IMR-90 (cell line): ENCODE measurements at regions not wholly inside any gene's neighbourhood (a gene's known extent, or its start where the extent isn't known, plus 50 kb on each side); places are given as distances from the start of the nearest gene placed in this dataset.
A peak's percentile ranks its signal among the peaks of the same experiment; 100 is the strongest.

Experiments used
- ATAC-seq: fragments of 200-7000 bp; cut with Tn5 transposase; 2 replicates; pipeline ENCODE4 v1.9.1; 2020; ENCODE audit warnings: low read depth, mild to moderate bottlenecking, moderate library complexity
- BruUV-seq: library from RNA; stranded (reverse); fragments of 400-500 nt; replicated peaks from 2 replicates; lab custom pipeline; 2021; lab: Mats Ljungman, UMichigan
- CTCF ChIA-PET: fragments of 300-600 bp; formaldehyde crosslinking; extraction: SDS; loops from one replicate; lab custom pipeline; 2021; ENCODE audit warnings: antibody characterized with exemption; lab: Yijun Ruan, JAX
- POLR2A ChIA-PET: fragments of 300-600 bp; sonication (Branson Sonifier 250); formaldehyde crosslinking; loops from one replicate; lab custom pipeline; 2022; ENCODE audit warnings: antibody characterized with exemption; ENCODE audit not compliant: unreplicated experiment; lab: Charles Lee
- DNase-seq: peaks from one replicate; pipeline ENCODE4 v3.0.0; 2013
- H2AFZ ChIP-seq: replicated peaks from 2 replicates; pipeline ENCODE3; 2013; ENCODE audit warnings: low read length, mild to moderate bottlenecking; ENCODE audit not compliant: poor library complexity
- H2AK5ac ChIP-seq: 2 replicates; pipeline ENCODE4 v1.6.1; 2013; ENCODE audit warnings: low read depth, low read length, inconsistent platforms
- H2AK9ac ChIP-seq: replicated peaks from 2 replicates; pipeline ENCODE3; 2013; ENCODE audit warnings: mild to moderate bottlenecking, low read depth, low read length, moderate library complexity; ENCODE audit not compliant: poor library complexity
- H2BK120ac ChIP-seq: 2 replicates; pipeline ENCODE4 v1.6.1; 2013; ENCODE audit warnings: low read depth, low read length, inconsistent platforms
- H2BK15ac ChIP-seq: 3 replicates; pipeline ENCODE4 v1.6.1; 2013; ENCODE audit warnings: low read depth, low read length, inconsistent platforms
- H2BK20ac ChIP-seq: 2 replicates; pipeline ENCODE4 v1.6.1; 2013; ENCODE audit warnings: low read depth, mild to moderate bottlenecking, inconsistent platforms, low read length, moderate library complexity
- H2BK5ac ChIP-seq: 2 replicates; pipeline ENCODE4 v1.6.1; 2013; ENCODE audit warnings: mild to moderate bottlenecking, low read depth, low read length, inconsistent platforms; ENCODE audit not compliant: poor library complexity, severe bottlenecking
- H3K14ac ChIP-seq: replicated peaks from 2 replicates; pipeline ENCODE4 v1.6.1; 2013; ENCODE audit warnings: low read depth, low read length, inconsistent platforms
- H3K18ac ChIP-seq: 2 replicates; pipeline ENCODE4 v1.6.1; 2013; ENCODE audit warnings: low read depth, low read length, control low read depth
- H3K23ac ChIP-seq: 2 replicates; pipeline ENCODE4 v1.6.1; 2013; ENCODE audit warnings: low read depth, low read length, inconsistent platforms
- H3K27ac ChIP-seq: 2 replicates; pipeline ENCODE4 v1.5.1; 2013; ENCODE audit warnings: mild to moderate bottlenecking, control low read depth, low read length; ENCODE audit not compliant: insufficient read depth
- H3K27me3 ChIP-seq: 2 replicates; pipeline ENCODE4 v1.6.1; 2013; ENCODE audit warnings: low read length; ENCODE audit not compliant: control insufficient read depth, insufficient read depth
- H3K36me3 ChIP-seq: 2 replicates; pipeline ENCODE4 v1.6.1; 2013; ENCODE audit warnings: low read length, mixed read lengths; ENCODE audit not compliant: control insufficient read depth, insufficient read depth
- H3K4ac ChIP-seq: 2 replicates; pipeline ENCODE4 v1.6.1; 2013; ENCODE audit warnings: low read depth, low read length, inconsistent platforms
- H3K4me1 ChIP-seq: 2 replicates; pipeline ENCODE4 v1.6.1; 2013; ENCODE audit warnings: low read length, mixed read lengths; ENCODE audit not compliant: control insufficient read depth, insufficient read depth
- H3K4me2 ChIP-seq: 2 replicates; pipeline ENCODE4 v1.6.1; 2013; ENCODE audit warnings: low read depth, mild to moderate bottlenecking, control low read depth, low read length, moderate library complexity
- H3K4me3 ChIP-seq: 2 replicates; pipeline ENCODE4 v1.5.1; 2013; ENCODE audit warnings: low read depth, mild to moderate bottlenecking, control low read depth, low read length, moderate library complexity; ENCODE audit not compliant: insufficient read depth
- H3K56ac ChIP-seq: 2 replicates; pipeline ENCODE4 v1.6.1; 2013; ENCODE audit warnings: low read length, inconsistent platforms; ENCODE audit not compliant: insufficient read depth; ENCODE audit errors: extremely low read depth
- H3K79me1 ChIP-seq, 2 experiments: 2 replicates each; pipeline ENCODE4 v1.6.1; 2013; ENCODE audit warnings: low read length in 2 of 2, inconsistent platforms in 1 of 2, low read depth in 1 of 2
- H3K9ac ChIP-seq: 2 replicates; pipeline ENCODE4 v1.6.1; 2013; ENCODE audit warnings: low read depth, low read length, control low read depth
- H3K9me1 ChIP-seq: 2 replicates; pipeline ENCODE4 v1.6.1; 2013; ENCODE audit warnings: low read length, inconsistent platforms; ENCODE audit not compliant: insufficient read depth
- H3K9me3 ChIP-seq: 2 replicates; pipeline ENCODE4 v1.6.1; 2013; ENCODE audit warnings: low read length; ENCODE audit not compliant: control insufficient read depth, insufficient read depth
- H4K20me1 ChIP-seq: 2 replicates; pipeline ENCODE4 v1.6.1; 2013; ENCODE audit warnings: low read length, inconsistent platforms; ENCODE audit not compliant: insufficient read depth
- H4K5ac ChIP-seq: 2 replicates; pipeline ENCODE4 v1.6.1; 2013; ENCODE audit warnings: mild to moderate bottlenecking, low read depth, low read length, control low read depth
- H4K8ac ChIP-seq, 2 experiments: 2 replicates each; pipeline ENCODE4 v1.6.1; 2013; ENCODE audit warnings: low read depth in 2 of 2, low read length in 2 of 2, control low read depth in 1 of 2, inconsistent platforms in 1 of 2
- H4K91ac ChIP-seq: 2 replicates; pipeline ENCODE4 v1.6.1; 2013; ENCODE audit warnings: low read depth, low read length, inconsistent platforms; ENCODE audit not compliant: insufficient read depth
- CHD1 ChIP-seq: IDR thresholded peaks from 2 replicates; pipeline ENCODE4 v1.6.1; 2012; ENCODE audit warnings: low read depth, low read length, improper control_type of control experiment
- CTCF ChIP-seq: conservative IDR thresholded peaks from 2 replicates; pipeline ENCODE4 v1.5.1; 2012; ENCODE audit warnings: mild to moderate bottlenecking, low read depth, low read length, improper control_type of control experiment
- MAFK ChIP-seq: IDR thresholded peaks from 2 replicates; pipeline ENCODE4 v1.6.1; 2012; ENCODE audit warnings: low read depth, low read length, improper control_type of control experiment
- MAZ ChIP-seq: IDR thresholded peaks from 2 replicates; pipeline ENCODE4 v1.6.1; 2012; ENCODE audit warnings: low read depth, mild to moderate bottlenecking, low read length, improper control_type of control experiment, moderate library complexity, borderline replicate concordance
- MXI1 ChIP-seq: IDR thresholded peaks from 2 replicates; pipeline ENCODE4 v1.6.1; 2012; ENCODE audit warnings: low read depth, mild to moderate bottlenecking, low read length, moderate library complexity, borderline replicate concordance
- NFE2L2 ChIP-seq: fragments of 150-350 bp; IDR thresholded peaks from 2 replicates; pipeline ENCODE4 v1.6.1; 2016; ENCODE audit warnings: low read depth, mild to moderate bottlenecking, low read length
- POLR2A ChIP-seq: IDR thresholded peaks from 2 replicates; pipeline ENCODE4 v1.6.1; 2012; ENCODE audit warnings: mild to moderate bottlenecking, low read depth, low read length
- RAD21 ChIP-seq: IDR thresholded peaks from 2 replicates; pipeline ENCODE4 v1.6.1; 2012; ENCODE audit warnings: low read length, improper control_type of control experiment
- RCOR1 ChIP-seq: IDR thresholded peaks from 2 replicates; pipeline ENCODE4 v1.6.1; 2012; ENCODE audit warnings: mild to moderate bottlenecking, low read length, improper control_type of control experiment; ENCODE audit not compliant: insufficient replicate concordance
- RFX5 ChIP-seq: IDR thresholded peaks from 2 replicates; pipeline ENCODE4 v1.8.0; 2012; ENCODE audit warnings: low read depth, mild to moderate bottlenecking, low read length, moderate library complexity
- SMC3 ChIP-seq: fragments of 150-350 bp; IDR thresholded peaks from 2 replicates; pipeline ENCODE4 v1.6.1; 2016; ENCODE audit warnings: low read depth, mild to moderate bottlenecking, antibody characterized with exemption, low read length, moderate library complexity
- WGBS, 2 experiments: methylation state at CpG; one replicate each; pipeline versions ENCODE4 v1.1.5 to v1.1.7; 2013; ENCODE audit warnings: missing lambda C conversion rate in 2 of 2; ENCODE audit not compliant: insufficient read length in 1 of 2; ENCODE audit errors: extremely low coverage in 2 of 2; 5-methylcytosine and 5-hydroxymethylcytosine counted together
- dilution Hi-C: fragments of 300-500 bp; cut with HindIII; formaldehyde crosslinking; loops from one replicate; pipeline ENCODE4 v1.14.3; 2018; ENCODE audit warnings: low sequenced_read_pairs; ENCODE audit not compliant: unreplicated experiment
- in situ Hi-C: fragments of 300-500 bp; cut with MboI; formaldehyde crosslinking; loops from 3 replicates; pipeline ENCODE4 v1.14.3; 2019; ENCODE audit warnings: low sequenced_read_pairs, inconsistent platforms, mixed read lengths
- intact Hi-C: fragments of 100-400 bp; cut with micrococcal nuclease; formaldehyde crosslinking; loops from 2 replicates; pipeline ENCODE4 v1.10.0; 2022

GRCh38 chr2:215660687-215661086, 224.8 kb upstream of the FN1 start (continued):
- TF ChIP-seq CTCF: no peak
- TF ChIP-seq SMC3: peak; percentile 24; the same call in 1 of the 2 replicates
- peak; percentile 30; the same call in 1 of the 2 replicates for TF ChIP-seq RAD21
- TF ChIP-seq NFE2L2: no peak

DNA sequence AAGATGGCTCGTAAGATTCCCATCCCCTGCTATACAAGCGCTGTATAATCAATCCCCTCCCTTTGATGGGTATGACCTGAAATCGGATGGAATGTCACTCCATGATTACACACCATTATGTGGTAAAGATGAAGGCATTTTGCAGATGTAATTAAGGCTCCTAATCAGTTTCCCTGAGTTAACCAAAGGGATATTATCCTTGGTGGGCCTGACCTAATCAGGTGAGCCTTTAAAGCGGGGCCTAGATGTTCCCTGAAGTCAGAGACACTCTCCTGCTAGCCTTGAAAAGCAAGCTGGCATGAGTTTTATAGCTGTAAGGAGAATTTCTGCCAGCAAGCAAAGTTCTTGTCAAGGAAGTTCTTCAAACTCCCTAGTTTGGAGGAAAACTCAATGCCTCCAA, 223.8 kb upstream of the FN1 start:
- peak overlapping the region; percentile 89 for H3K14ac ChIP-seq
- dilution Hi-C loops: no loop called here
- peak overlapping the region; percentile 32 for H3K27ac ChIP-seq
- peaks cover 17% of the 10 kb centered on the region for H3K4me1 ChIP-seq
- no peak overlapping the region for H2AFZ ChIP-seq
- no peak overlapping the region for H3K4me3 ChIP-seq
- no peaks in the 10 kb centered on the region for H3K27me3 ChIP-seq
- peaks cover 14% of the 10 kb centered on the region; the same call in 1 of the 2 replicates for H3K9me1 ChIP-seq
- H3K9ac ChIP-seq: no peak overlapping the region
- DNase-seq: no peak
- ChIA-PET POLR2A (no interaction called here), CTCF (no interaction called here)
- peak overlapping the region; percentile 93 for H4K91ac ChIP-seq
- peak overlapping the region; percentile 35 to 67 for H4K8ac ChIP-seq
- no peak for ATAC-seq
- peak overlapping the region; percentile 98 for H2BK5ac ChIP-seq
- H4K20me1 ChIP-seq: no peaks in the 10 kb centered on the region
- BruUV-seq: no TSS peak
- intact Hi-C loops: loop anchor here (5.0 kb wide), 1 partner anchor 132 kb away; no protein-coding TSS in a partner anchor
- no peak for TF ChIP-seq MXI1
- TF ChIP-seq MAFK: no peak
- no peak for TF ChIP-seq NFE2L2
- no peak for TF ChIP-seq CHD1
- TF ChIP-seq POLR2A: no peak
- no peak for TF ChIP-seq MAZ
- no peak for TF ChIP-seq RFX5
- TF ChIP-seq RCOR1: no peak
- peak overlapping the region; percentile 71; the same call in 2 of the 3 replicates for H2BK15ac ChIP-seq
- H2BK120ac ChIP-seq: peak overlapping the region; percentile 98
- no peaks in the 10 kb centered on the region for H3K9me3 ChIP-seq
- H3K36me3 ChIP-seq: no peaks in the 10 kb centered on the region
- no peak overlapping the region for H2AK9ac ChIP-seq
- peak overlapping the region; percentile 24; the same call in 1 of the 2 replicates for H3K56ac ChIP-seq
- in situ Hi-C loops: no loop called here
- WGBS, 2 experiments: no CpG with 5 or more reads among the region's 4 CpGs
- H2AK5ac ChIP-seq: peak overlapping the region; percentile 79
- H3K79me1 ChIP-seq: peaks cover 0 to 9% of the 10 kb centered on the region in 2 experiments; a peak in 1 of 4 replicates
- peak overlapping the region; percentile 93 for H3K4ac ChIP-seq
- peak overlapping the region; percentile 95 for H3K18ac ChIP-seq
- H4K5ac ChIP-seq: peak overlapping the region; percentile 90
- H3K4me2 ChIP-seq: no peak overlapping the region
- H3K23ac ChIP-seq: peak overlapping the region; percentile 64; the same call in 1 of the 2 replicates
- H2BK20ac ChIP-seq: peak overlapping the region; percentile 97
